Thyroid gland (tissue), 4 donors: ENCODE measurements at regions not wholly inside any gene's neighbourhood (a gene's known extent, or its start where the extent isn't known, plus 50 kb on each side); places are given as distances from the start of the nearest gene placed in this dataset.

ENCODE experiments used
- CTCF ChIP-seq, 6 experiments: fragments of 200-600 bp in 3 of 6; fragments of 450-650 bp in 3 of 6; sonication (generic) in 3 of 6; IDR thresholded peaks; one replicate each; pipeline ENCODE4 v1.5.1; 2016 to 2019; ENCODE audit warnings: antibody characterized with exemption in 6 of 6, mild to moderate bottlenecking in 2 of 6, inconsistent platforms in 1 of 6, moderate library complexity in 1 of 6
- POLR2A ChIP-seq, 2 donors: fragments of 450-650 bp; IDR thresholded peaks; one replicate each; pipeline ENCODE4 v1.6.1; 2017; ENCODE audit warnings: antibody characterized with exemption in 2 of 2, mild to moderate bottlenecking in 2 of 2, moderate library complexity in 1 of 2

GRCh38 chrX:51421972-51422597 lies 74.3 kb downstream of the NUDT11 start:
- TF ChIP-seq CTCF (IDR thresholded peaks at IDR 0.05) (no peak), POLR2A (IDR thresholded peaks at IDR 0.05) (no peak)
